Activated CD4-positive, CD25-positive, alpha-beta regulatory T cell (primary cell): ENCODE measurements at regions not wholly inside any gene's neighbourhood (a gene's known extent, or its start where the extent isn't known, plus 50 kb on each side); places are given as distances from the start of the nearest gene placed in this dataset.
"Not testable (repeated sequence)": the region's sequence is repeated elsewhere in the genome, so short reads cannot be mapped to it uniquely, and the experiment has no call there.

Experiments used
- DNase-seq, 4 experiments: peaks; one replicate each; lab custom pipeline; 2025; lab: John Stamatoyannopoulos, UW

DNA sequence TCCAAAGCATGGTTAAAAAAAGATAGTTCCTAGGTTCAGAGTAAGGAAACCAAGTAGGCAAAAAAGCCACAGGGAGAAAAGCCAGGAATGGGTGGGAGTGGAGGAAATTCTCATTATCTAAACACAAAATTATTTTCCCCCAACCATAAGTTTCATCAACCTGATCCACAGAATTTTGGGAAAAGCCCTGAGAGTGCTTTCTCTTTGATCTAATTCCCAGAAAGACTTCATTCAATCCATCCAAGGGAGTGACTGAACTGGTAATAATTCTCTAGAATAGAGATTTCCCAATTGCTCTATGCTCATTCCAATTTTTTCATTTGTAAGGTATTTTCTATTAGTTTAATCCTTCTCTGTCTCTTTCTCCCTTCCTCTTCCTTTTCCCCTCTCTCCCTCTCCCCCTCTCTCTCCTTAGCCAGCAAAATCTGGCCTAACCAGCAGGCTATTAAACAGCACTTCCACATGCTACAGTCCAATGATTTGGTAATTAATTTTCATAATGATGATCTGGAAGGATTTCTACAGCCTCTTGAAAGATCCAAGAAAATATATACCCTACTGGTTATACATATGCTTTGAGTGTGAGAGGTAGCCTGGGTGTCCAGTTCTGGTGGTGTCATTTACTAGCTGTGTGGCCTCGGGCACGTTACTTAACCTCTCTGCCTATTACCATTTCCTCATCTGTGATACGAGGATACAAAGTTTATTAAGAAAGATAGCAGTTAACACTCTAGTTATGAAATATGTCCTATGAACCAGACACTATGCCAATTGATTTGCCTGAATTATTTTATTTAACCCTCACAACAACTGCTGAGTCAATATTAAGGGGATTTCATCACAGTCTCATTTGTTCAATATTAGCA is 251.5 kb upstream of the RASGEF1B start:
- DNase-seq: no peak

DNA sequence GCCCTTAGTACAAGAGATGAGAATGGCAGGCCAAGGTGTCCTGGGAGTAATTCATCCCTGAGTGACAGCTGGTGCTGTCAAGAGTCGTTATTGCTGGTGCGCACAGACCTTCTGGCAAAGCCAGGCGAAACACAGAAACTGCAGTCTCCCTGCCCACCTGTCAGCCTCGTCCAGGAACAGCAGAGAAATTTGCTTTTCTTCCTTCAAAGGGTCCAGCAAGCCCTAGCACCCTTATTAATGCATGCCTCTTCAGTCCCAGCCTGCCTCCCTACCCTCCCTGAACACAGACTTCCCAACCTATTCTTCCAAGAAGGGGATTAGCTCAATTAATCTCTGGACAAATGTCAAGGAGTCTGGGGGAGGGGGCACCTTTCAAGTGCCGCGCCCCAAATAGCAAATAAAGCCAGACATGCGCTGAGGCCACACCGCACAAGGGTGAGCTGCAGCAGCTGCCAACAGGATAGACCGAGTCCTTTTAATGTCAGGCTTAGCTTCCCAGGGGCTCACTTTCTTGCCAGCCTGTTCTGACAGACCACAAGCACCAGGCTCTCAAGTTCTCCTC is 250.7 kb upstream of the RASGEF1B start:
- DNase-seq: no peak

GRCh38 chr4:81715757-81716156 is 244.1 kb upstream of the RASGEF1B start:
- DNase-seq: no peak

- DNase-seq: not testable (repeated sequence)
Measured at GRCh38 chr4:81715357-81715756, 243.7 kb upstream of the RASGEF1B start.

DNA sequence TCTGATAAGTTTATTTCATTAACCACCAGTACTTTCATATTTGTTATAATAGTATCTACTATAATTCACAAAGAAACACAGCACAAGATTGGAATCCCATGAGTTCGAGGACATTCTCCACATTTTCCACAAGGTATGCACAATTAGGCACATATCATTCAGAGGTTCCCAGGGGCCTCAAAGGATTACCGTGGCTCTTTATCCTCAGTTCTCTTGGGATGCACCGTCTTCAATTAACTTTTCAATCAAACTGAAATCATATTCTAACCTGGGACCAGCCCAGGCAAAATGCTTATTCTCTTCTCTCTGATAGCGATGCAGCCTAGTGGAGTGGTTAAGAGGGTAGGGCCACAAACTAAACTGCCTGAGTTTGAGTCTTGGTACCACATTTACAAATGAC is 242.6 kb upstream of the RASGEF1B start:
- DNase-seq: no peak

DNA sequence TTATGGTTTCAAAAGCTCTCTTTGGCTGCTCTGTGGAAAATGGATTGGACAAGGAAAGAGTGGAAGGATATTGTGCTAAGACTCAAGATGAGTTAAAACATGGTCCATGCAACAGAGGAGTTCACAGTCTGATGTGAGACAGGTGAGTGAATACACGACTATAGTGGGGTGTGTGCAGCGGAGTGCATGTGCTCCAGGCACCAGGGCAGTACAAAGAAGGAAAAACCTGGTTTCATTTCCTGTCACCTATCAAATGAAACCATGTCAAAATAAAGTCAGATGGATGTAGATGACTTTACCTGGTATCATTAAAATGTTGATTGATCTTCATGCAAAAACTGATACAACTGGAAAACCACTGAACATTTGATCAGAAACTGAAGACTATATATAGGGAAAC is 241.0 kb upstream of the RASGEF1B start:
- no peak for DNase-seq

DNA sequence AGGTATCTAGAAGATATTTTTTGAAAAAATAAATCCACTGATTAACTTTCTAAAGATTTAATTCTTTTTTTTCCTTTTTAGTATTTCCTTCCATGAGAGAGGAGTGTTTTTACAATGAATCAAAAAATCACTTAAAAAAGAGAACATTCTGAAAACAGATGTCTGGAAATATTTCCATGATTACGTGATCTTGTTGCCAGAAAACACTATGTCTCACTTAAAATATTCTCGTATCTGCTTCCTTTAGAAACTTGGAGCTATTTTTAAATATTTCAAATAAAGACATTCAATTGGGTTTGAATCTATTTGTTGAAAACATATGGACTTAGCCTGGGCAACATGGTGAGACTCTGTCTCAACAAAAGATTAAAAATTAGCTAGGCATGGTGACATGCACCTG is 232.8 kb upstream of the RASGEF1B start:
- no peak for DNase-seq

GRCh38 chr4:81700189-81700588 is 228.5 kb upstream of the RASGEF1B start:
- no peak for DNase-seq

- no peak for DNase-seq
Measured at GRCh38 chr4:81698538-81699296, 227.0 kb upstream of the RASGEF1B start.

- no peak for DNase-seq
Measured at GRCh38 chr4:81694176-81694913, 222.6 kb upstream of the RASGEF1B start.

DNA sequence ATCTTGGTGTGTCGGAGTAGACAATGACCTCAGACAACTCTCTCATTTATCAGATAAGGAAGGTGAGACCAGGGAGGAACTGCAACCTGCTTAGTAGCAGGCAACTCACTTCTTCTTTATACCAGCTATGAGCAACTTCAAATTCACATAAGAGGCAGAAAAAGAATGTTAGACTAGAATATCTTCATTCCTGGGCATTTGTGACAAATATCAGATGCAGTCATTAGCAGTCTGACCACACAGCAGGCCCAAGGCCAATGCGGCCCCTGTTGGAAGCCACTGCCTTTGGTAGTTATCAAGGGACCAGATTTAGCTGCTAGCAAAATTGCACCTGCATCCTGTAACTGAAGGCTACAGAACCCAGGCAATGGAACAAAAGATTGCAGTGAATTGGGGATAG is 219.2 kb upstream of the RASGEF1B start:
- DNase-seq: no peak

GRCh38 chr4:81688085-81688484 is 216.4 kb upstream of the RASGEF1B start:
- no peak for DNase-seq

DNA sequence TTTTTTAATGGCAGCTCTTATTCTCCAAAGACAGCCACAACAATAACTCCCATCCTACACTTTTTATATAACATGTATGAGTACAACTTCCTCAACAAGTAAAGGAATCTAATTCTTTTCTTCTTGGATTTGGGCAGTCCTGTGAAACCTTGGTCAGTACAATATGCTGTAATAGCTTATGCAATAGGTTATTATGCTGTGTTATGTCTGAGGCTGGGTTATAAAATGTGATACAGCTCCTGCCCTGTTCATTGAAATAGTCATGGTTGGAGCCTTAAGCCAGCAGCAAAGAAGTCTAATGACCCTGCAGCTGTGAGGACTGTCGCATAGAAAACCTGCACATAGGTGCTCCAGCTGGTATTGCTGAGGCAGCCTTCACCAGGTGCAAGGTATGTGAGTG is 215.8 kb upstream of the RASGEF1B start:
- no peak for DNase-seq

DNA sequence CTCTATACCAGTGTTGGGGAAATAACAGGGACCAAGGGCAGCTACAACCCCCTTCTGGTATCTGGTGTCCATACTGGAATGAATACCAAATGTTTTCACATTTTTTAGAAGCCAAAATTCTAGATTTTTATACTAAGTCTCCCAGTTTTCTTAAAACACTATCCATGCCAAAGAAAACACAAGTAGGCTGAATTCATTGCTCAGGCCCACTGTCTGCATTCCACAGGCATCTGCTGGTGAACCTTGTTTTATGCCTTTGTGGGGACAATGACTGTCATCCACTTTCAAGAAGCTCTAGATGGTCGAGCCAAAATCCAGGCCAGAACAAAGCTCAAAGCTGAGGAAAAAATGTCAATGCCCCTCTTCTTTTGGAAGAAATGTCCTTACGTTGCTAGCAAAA is 213.4 kb upstream of the RASGEF1B start:
- DNase-seq: no peak

- no peak for DNase-seq
Measured at GRCh38 chr4:81684352-81684751, 212.6 kb upstream of the RASGEF1B start.

- no peak for DNase-seq
Measured at GRCh38 chr4:81682492-81682891, 210.8 kb upstream of the RASGEF1B start.

DNA sequence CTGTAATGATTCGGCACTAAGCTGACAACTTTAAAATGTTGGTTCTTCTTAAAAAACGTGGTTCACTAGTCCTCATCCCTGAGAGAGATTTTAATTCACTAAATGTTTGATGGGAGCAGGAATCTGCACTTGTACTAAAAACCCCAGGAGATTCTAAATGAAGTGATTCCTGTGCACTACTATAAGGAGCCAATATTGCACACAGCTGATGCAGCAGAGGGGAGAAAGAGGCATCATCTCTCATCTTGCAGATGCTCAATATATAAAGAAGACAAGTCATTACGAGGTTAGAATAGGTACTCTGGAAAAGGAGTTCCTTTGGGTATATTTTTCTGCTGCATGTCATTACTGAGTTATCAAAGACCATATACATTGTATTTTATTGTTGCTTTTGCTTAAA is 207.6 kb upstream of the RASGEF1B start:
- DNase-seq: no peak

GRCh38 chr4:81678801-81679200 is 207.1 kb upstream of the RASGEF1B start:
- DNase-seq: no peak

- no peak for DNase-seq
Measured at GRCh38 chr4:81676537-81676936, 204.8 kb upstream of the RASGEF1B start.

GRCh38 chr4:81675791-81676393 is 204.2 kb upstream of the RASGEF1B start:
- DNase-seq: no peak

- no peak for DNase-seq
Measured at GRCh38 chr4:81673961-81674360, 202.3 kb upstream of the RASGEF1B start.

DNA sequence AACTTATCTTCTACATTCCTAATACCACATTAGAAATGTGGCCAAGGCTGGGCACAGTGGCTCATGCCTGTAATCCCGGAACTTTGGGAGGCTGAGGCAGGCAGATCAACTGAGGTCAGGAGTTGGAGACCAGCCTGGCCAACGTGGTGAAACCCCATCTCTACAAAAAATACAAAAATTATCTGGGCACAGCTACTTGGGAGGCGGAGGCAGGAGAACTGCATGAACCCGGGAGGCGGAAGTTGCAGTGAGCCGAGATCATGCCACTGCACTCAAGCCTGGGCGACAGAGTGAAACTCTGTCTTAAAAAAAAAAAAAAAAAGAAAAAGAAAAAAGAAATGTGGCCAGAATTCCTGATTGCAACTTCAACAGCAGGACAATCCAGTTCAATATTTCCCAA is 196.6 kb upstream of the RASGEF1B start:
- DNase-seq: not testable (repeated sequence)
